Endothelial cell of umbilical vein (primary cell): ENCODE measurements at regions not wholly inside any gene's neighbourhood (a gene's known extent, or its start where the extent isn't known, plus 50 kb on each side); places are given as distances from the start of the nearest gene placed in this dataset.

Source experiments
- CTCF ChIP-seq, 2 donors: IDR thresholded peaks; 1 replicate in 1 of 2; 2 replicates in 1 of 2; pipeline ENCODE4 v1.5.1; 2011; ENCODE audit warnings: low read length in 2 of 2, mild to moderate bottlenecking in 2 of 2, moderate library complexity in 2 of 2, control low read depth in 1 of 2, inconsistent platforms in 1 of 2, low read depth in 1 of 2; ENCODE audit not compliant: insufficient read depth in 1 of 2; ENCODE audit errors: extremely low read depth in 1 of 2
- JUN ChIP-seq: IDR thresholded peaks from 2 replicates; pipeline ENCODE4 v1.6.1; 2011; ENCODE audit warnings: borderline replicate concordance, low read depth; ENCODE audit not compliant: insufficient read length, insufficient read depth
- MAX ChIP-seq: IDR thresholded peaks from 2 replicates; pipeline ENCODE4 v1.6.1; 2011; ENCODE audit not compliant: insufficient read depth, insufficient read length
- POLR2A ChIP-seq: IDR thresholded peaks from 2 replicates; pipeline ENCODE4 v1.6.1; 2012; ENCODE audit warnings: low read depth, mild to moderate bottlenecking, control low read depth, low read length
- POLR2AphosphoS5 ChIP-seq: IDR thresholded peaks from 2 replicates; pipeline ENCODE4 v1.6.1; 2012; ENCODE audit warnings: low read depth, mild to moderate bottlenecking, control low read depth, low read length, moderate library complexity; ENCODE audit not compliant: insufficient read depth

GRCh38 chr10:120738658-120739057 lies 112.5 kb upstream of the WDR11 start:
- TF ChIP-seq CTCF (IDR thresholded peaks at IDR 0.05; ENCODE audit: extremely low read depth in 1 of 2, insufficient read depth in 1 of 2, low read depth in 1 of 2, low read length in 2 of 2) (no peak), JUN (no peak), POLR2AphosphoS5 (no peak), MAX (no peak), POLR2A (no peak)
